ENCODE measurements at regions not wholly inside any gene's neighbourhood (a gene's known extent, or its start where the extent isn't known, plus 50 kb on each side); places are given as distances from the start of the nearest gene placed in this dataset.
A peak's percentile ranks its signal among the peaks of the same experiment; 100 is the strongest.
"Not testable (repeated sequence)": the region's sequence is repeated elsewhere in the genome, so short reads cannot be mapped to it uniquely, and the experiment has no call there.

DNA sequence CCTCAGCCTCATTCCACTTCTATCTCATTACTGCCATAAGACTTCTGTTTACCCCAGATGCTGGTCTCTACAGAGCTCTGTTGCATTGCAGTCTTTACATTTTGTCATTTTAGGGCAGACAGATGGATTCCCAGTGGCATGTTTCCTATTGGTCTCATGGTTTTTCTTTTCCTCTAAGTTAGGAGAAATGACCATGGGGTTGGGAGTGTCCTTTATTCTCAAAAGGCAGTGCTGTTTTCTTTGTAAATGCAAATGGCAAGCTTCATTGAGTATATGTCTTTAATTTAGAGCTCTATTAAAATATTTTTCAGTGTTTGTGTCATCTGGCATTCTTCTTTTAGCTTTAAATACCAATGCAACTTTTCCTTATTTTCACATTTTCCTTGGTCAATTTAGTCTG lies 57.0 kb downstream of the MSTN start:
- no peak for DNase-seq

GRCh38 chr2:189999661-190000060 lies 62.9 kb downstream of the MSTN start:
- DNase-seq = no peak

- not testable (repeated sequence) for DNase-seq
These were observed 63.9 kb downstream of the MSTN start for GRCh38 chr2:189998665-189999064.

GRCh38 chr2:189997016-189997415 lies 65.5 kb downstream of the MSTN start:
- no peak for DNase-seq

DNA sequence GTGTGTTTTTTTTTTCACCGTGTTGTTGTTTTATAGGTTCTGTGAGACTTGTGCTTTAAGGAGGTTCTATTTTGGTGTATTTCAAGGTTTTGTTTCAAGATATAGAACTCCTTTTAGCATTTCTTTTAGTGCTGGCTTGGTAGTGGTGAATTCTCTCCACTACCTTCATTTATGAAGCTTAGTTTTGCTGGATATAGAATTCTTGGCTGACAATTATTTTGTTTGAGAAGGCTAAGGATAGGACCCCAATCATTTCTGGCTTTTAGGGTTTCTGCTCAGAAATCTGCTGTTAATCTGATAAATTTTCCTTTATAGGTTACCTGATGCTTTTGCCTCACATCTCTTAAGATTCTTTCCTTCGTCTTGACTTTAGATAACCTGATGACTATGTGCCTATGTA lies 66.8 kb downstream of the MSTN start:
- DNase-seq = no peak

- DNase-seq = peak; percentile 56
These were observed 79.6 kb downstream of the MSTN start for GRCh38 chr2:189982780-189983394.

GRCh38 chr2:189982087-189982486 lies 80.4 kb downstream of the MSTN start:
- DNase-seq = no peak

GRCh38 chr2:189976488-189976887 lies 86.0 kb downstream of the MSTN start:
- not testable (repeated sequence) for DNase-seq

GRCh38 chr2:189960346-189960745 lies 102.2 kb downstream of the MSTN start:
- no peak for DNase-seq

GRCh38 chr2:189959450-189959849 lies 103.1 kb downstream of the MSTN start:
- no peak for DNase-seq

- no peak for DNase-seq
These were observed 107.5 kb downstream of the MSTN start for GRCh38 chr2:189954989-189955388.

DNA sequence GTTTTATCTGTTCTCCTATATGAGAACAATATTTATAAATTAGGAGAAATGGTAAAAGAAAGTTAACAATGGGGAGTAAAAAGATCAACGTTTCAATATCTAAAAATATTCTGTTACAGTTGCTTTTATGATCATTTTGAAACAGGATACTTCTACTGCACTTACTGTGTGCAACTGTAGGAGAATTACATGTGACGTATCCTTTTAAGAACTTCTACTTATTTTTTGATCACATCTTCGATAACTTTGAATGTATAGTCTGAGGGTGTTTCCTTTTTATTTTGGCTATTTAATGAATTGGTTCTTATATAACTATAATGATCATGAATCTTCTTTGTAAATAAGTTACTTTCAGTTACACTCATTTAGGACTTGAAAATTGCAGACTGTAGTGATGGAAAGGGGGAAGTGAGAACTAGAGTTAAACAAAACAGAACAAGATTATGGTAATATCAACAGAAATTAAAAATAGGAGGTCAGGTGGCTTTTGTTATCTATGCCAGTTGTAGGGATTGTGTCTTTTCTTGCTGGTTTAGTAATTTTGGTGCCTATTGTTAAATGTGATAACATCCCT lies 109.9 kb downstream of the MSTN start:
- no peak for DNase-seq

DNA sequence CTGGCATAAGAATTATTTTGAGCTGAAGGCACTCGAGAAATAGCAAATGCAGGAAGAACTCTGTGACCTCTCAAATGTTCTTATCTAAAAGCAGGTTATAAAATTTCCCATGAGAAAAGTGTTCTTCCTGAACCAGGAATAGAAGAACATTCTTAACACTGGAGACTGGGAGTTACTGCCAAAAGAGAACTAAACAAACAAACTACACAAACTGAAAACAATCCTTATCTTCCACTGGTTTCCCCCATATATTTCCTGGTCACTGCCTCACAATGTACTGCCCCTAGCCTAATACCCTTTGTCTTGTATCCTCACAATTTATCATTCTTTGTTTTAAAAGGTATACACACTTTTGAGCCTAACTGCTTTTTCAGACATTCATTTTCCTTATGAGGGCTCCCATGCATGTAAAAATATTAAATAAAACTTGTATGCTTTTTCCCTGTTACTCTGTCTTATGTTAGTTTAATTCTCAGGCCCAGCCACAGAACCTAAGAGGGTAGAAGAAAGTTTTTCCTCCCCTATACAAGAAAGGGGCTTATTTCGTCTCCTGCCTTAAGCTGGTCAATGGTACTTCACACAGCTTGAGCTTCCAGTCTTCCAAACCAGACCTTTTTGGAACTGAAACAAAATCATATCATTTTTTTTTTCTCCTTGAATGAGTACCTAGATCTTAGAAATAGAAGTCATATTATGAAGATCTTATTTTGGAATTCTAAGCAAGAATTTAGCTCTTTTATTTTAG lies 110.6 kb downstream of the MSTN start:
- no peak for DNase-seq

DNA sequence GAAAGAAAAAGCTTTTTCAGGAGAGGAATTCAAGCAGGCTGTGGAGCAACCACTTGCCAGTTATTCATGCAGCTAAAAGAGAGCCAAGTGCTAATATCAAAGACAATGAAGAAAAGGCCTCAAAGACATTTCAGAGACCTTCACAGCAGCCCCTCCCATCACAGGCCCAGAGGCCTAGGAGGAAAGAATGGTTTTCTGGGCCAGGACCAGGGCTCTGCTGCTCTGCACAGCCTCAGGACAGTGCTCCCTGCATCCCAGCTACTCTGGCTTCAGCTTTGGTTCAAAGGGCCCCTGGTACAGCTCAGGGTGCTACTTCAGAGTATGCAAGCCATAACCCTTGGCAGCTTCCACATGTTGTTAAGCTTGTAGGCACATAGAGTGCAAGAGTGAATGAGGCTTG lies 119.5 kb downstream of the MSTN start:
- DNase-seq = no peak

DNA sequence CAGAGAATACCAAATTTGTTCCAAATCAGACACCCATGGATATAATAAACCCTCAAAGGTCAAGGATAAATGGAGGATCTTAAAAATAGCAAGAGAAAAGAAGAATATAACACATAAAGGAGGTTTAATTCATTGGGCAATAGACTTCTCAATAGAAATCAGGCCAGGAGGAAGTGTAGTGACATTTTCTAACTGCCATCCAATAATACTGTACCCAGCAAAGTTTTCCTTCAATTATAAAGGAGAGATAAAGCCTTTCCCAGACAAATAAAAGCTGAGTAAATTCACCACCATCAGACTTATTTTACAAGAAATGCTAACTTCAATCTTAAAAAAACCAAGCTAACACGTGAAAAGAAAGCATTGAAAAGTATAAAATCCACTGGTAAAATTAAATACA lies 121.6 kb downstream of the MSTN start:
- DNase-seq = no peak

- no peak for DNase-seq
These were observed 124.8 kb downstream of the MSTN start for GRCh38 chr2:189937691-189938090.

DNA sequence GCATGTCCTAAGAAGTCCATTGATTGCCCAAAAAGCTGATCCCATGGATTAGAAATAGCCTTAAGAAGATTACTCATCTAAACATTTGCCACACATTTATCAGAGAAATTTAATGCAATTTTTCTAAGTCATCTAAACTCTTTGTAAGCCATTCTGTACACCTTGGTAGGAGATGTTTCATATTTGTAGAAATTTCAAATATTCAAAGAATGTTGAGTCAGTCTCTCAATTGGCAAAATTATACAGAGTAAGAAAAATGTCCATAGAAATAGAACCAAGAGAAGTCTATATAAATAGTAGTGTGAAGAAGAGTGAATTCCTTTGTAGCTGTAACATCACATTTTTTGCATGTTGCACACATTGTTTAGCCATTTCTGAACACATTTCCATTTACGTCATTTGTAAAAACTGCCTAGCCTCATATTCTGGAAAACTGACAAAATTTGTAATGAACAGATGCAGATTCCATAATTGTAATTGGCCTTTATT lies 128.6 kb downstream of the MSTN start:
- DNase-seq = no peak

GRCh38 chr2:189933041-189933440 lies 129.5 kb downstream of the MSTN start:
- no peak for DNase-seq

DNA sequence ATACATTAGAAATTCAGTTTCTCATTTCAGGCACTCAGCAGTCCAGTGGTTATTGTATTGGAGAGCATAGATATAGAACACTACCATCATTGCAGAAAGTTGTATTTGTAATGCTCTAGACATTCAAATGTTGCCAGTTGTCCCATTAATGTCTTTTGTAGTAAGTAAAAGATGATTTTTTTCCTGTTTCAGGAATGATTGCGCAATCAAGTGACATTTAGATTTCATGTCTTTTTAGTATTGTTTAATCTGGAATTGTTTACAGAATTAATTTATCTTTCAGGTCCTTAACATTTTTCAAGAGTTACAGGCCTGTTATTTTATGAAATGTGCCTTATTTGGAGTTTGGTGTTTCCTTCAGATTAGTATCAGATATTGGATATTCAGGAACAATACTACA lies 134.7 kb downstream of the MSTN start:
- DNase-seq = no peak

All from OCI-M1 (cell line).